Endodermal cell (in vitro differentiated cells): ENCODE measurements at regions not wholly inside any gene's neighbourhood (a gene's known extent, or its start where the extent isn't known, plus 50 kb on each side); places are given as distances from the start of the nearest gene placed in this dataset.

ENCODE experiments used
- DNase-seq: peaks from one replicate; pipeline ENCODE4 v3.0.0-alpha.2; 2017
- H3K27ac ChIP-seq: 2 replicates; pipeline ENCODE4 v1.5.1; 2013; ENCODE audit warnings: mild to moderate bottlenecking, low read depth, low read length, moderate library complexity
- H3K27me3 ChIP-seq: 2 replicates; pipeline ENCODE4 v1.6.1; 2013; ENCODE audit warnings: mild to moderate bottlenecking, low read length, moderate library complexity; ENCODE audit not compliant: insufficient read depth, control insufficient read depth, poor library complexity, severe bottlenecking
- H3K36me3 ChIP-seq: 2 replicates; pipeline ENCODE4 v1.7.0; 2013; ENCODE audit warnings: mild to moderate bottlenecking, low read length, moderate library complexity; ENCODE audit not compliant: control insufficient read depth, insufficient read depth
- H3K4me1 ChIP-seq: one replicate; pipeline ENCODE4 v1.7.0; 2013; ENCODE audit warnings: low read length; ENCODE audit not compliant: control insufficient read depth, insufficient read depth
- H3K4me3 ChIP-seq: 2 replicates; pipeline ENCODE4 v1.5.1; 2013; ENCODE audit warnings: mild to moderate bottlenecking, low read length, moderate library complexity
- H3K9ac ChIP-seq: 2 replicates; pipeline ENCODE4 v1.6.1; 2013; ENCODE audit warnings: mild to moderate bottlenecking, low read length, moderate library complexity; ENCODE audit not compliant: poor library complexity, severe bottlenecking; ENCODE audit errors: extremely low read depth
- H3K9me3 ChIP-seq: 2 replicates; pipeline ENCODE4 v1.6.1; 2013; ENCODE audit warnings: mild to moderate bottlenecking, low read length, moderate library complexity; ENCODE audit not compliant: control insufficient read depth
- H3K27ac Mint-ChIP-seq: 2 replicates; pipeline ENCODE4 v1.8.0; 2020; ENCODE audit warnings: mixed read lengths
- H3K27me3 Mint-ChIP-seq: 2 replicates; pipeline ENCODE4 v1.8.0; 2021; ENCODE audit warnings: mild to moderate bottlenecking, mixed read lengths; ENCODE audit not compliant: insufficient read depth
- H3K36me3 Mint-ChIP-seq: 2 replicates; pipeline ENCODE4 v1.8.0; 2020; ENCODE audit warnings: low read depth, mixed read lengths
- H3K4me1 Mint-ChIP-seq: 2 replicates; pipeline ENCODE4 v1.8.0; 2020; ENCODE audit warnings: mixed read lengths
- H3K4me3 Mint-ChIP-seq: 2 replicates; pipeline ENCODE4 v1.8.0; 2020; ENCODE audit warnings: mild to moderate bottlenecking, moderate library complexity, mixed read lengths
- H3K9me3 Mint-ChIP-seq: 2 replicates; pipeline ENCODE4 v1.8.0; 2020; ENCODE audit warnings: mild to moderate bottlenecking, mixed read lengths
- WGBS, 2 experiments: methylation state at CpG; one replicate each; pipeline versions ENCODE4 v1.1.5 to v1.1.7; 2013; ENCODE audit warnings: missing lambda C conversion rate in 2 of 2, mixed read lengths in 1 of 2; ENCODE audit not compliant: insufficient coverage in 1 of 2, insufficient read length in 1 of 2; 5-methylcytosine and 5-hydroxymethylcytosine counted together
- TF ChIP-seq, protein P1 (sequence below): fragments of 200-600 bp; sonication (generic); conservative IDR thresholded peaks from 2 replicates; pipeline ENCODE4 v1.5.0; 2021; ENCODE audit warnings: antibody characterized with exemption, mild to moderate bottlenecking

DNA sequence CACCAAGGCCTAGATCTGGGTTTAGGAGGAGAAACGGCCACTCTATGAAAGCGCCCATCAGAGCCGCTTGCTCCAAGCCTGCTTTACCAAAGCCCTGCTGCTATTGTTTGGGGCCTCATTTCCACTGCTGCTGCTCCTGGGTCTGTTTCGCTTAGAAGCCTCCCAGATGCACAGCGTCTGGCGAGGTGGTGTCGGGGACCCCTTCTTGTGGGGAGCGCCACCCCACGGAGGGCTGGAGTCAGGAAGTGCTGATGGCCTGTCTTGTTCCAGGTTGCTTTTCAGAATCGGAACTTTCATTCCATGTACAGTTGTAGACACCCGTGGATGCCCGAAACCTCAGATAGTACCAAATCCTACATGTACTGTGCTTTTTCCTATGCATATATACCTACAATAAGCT, 204.9 kb upstream of the TWIST2 start:
- no peaks in the 10 kb centered on the region for H3K36me3 Mint-ChIP-seq
- no peak overlapping the region for H3K27ac Mint-ChIP-seq
- peaks cover 2% of the 10 kb centered on the region for H3K27me3 Mint-ChIP-seq
- H3K27me3 ChIP-seq: no peaks in the 10 kb centered on the region
- no peaks in the 10 kb centered on the region for H3K4me1 ChIP-seq
- H3K4me3 Mint-ChIP-seq: no peak overlapping the region
- H3K4me3 ChIP-seq: no peak overlapping the region
- WGBS, 2 experiments: 94 to 97% methylated on average over 4 to 12 of the region's 12 CpGs
- TF ChIP-seq, protein P1, sequence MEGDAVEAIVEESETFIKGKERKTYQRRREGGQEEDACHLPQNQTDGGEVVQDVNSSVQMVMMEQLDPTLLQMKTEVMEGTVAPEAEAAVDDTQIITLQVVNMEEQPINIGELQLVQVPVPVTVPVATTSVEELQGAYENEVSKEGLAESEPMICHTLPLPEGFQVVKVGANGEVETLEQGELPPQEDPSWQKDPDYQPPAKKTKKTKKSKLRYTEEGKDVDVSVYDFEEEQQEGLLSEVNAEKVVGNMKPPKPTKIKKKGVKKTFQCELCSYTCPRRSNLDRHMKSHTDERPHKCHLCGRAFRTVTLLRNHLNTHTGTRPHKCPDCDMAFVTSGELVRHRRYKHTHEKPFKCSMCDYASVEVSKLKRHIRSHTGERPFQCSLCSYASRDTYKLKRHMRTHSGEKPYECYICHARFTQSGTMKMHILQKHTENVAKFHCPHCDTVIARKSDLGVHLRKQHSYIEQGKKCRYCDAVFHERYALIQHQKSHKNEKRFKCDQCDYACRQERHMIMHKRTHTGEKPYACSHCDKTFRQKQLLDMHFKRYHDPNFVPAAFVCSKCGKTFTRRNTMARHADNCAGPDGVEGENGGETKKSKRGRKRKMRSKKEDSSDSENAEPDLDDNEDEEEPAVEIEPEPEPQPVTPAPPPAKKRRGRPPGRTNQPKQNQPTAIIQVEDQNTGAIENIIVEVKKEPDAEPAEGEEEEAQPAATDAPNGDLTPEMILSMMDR: no peak
- no peak overlapping the region for H3K9ac ChIP-seq
- H3K4me1 Mint-ChIP-seq: no peaks in the 10 kb centered on the region
- no peak for DNase-seq
- H3K36me3 ChIP-seq: no peaks in the 10 kb centered on the region
- no peaks in the 10 kb centered on the region for H3K9me3 Mint-ChIP-seq
- no peak overlapping the region for H3K27ac ChIP-seq
- no peaks in the 10 kb centered on the region for H3K9me3 ChIP-seq

DNA sequence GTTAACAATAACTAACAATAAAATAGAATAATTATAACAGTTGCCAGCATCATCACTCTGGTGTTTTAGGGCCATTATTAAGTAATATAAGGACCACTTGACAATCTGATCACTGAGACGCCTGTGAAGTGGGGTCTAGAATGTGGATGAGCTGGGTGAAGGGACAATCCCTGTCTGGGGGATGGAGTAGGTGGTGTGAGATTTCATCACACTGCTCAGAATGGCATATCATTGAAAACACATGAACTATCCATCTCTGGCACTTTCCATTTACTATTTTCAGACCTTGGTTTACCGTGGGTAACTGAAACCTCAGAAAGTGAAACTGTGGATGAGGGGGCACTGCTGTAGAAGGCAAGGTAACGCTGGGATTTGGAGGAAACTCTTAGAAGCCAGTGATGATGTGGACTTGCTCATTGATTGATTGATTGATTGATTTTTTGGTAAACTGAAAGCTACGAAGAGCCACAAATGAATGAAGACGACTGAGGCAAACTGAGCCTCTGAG, 204.4 kb upstream of the TWIST2 start:
- Mint-ChIP-seq H3K27me3 (peaks cover 2% of the 10 kb centered on the region), H3K36me3 (no peaks in the 10 kb centered on the region), H3K9me3 (no peaks in the 10 kb centered on the region), H3K27ac (no peak overlapping the region), H3K4me3 (no peak overlapping the region), H3K4me1 (no peaks in the 10 kb centered on the region)
- no peak overlapping the region for H3K9ac ChIP-seq
- H3K36me3 ChIP-seq: no peaks in the 10 kb centered on the region
- H3K27me3 ChIP-seq: no peaks in the 10 kb centered on the region
- H3K4me3 ChIP-seq: no peak overlapping the region
- no peaks in the 10 kb centered on the region for H3K9me3 ChIP-seq
- TF ChIP-seq, protein P1: no peak
- 88 to 91% methylated on average over 4 to 5 of the region's 5 CpGs for WGBS, 2 experiments
- no peak for DNase-seq
- H3K27ac ChIP-seq: no peak overlapping the region
- no peaks in the 10 kb centered on the region for H3K4me1 ChIP-seq

DNA sequence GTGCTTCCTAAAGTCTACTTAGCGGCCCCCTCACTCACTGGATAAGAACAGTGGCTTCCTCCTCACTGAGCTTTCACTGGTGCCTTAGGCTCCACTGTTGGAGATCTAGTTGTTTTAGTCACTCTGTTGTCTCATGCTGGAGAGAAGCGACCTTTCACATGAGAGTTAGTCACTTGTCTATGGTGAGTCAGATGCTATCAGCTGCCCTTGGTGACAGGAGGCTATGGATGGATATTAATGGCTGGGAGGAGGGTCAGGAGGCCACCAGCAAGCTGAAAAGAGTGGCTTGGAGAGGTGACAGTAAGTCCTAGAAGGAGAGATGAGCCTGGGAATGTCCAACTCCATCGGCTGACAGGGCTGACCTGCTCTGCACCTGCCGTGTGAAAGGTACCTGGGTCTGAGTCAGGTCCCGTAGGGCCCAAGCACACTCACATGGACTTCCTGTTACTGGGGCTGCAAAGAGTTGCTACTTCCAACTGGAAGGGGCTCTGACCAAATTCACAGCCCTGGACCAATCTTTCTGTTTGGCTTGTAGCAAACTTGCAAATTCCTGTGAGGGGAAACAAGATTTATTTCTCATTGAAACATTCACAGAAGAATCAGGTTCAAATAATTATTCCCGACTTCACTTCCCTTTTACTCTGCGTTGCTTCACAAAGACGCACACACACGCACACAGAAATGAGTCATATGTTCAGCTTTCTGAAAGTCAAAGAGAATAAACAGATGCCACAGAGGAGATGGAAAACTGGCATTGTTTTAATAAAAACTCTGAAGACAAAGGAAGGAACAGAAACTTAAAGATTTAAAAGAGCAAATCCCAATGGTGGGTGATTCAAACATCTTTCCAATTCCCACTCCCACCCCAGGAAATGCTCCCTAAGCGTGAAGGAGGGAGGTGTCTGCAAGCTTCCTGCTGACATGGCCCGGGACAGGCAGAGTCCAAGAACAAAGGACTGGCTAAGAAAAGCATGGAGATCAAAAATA, 203.5 kb upstream of the TWIST2 start:
- Histone ChIP-seq H3K9me3 (no peaks in the 10 kb centered on the region), H3K27me3 (no peaks in the 10 kb centered on the region), H3K27ac (no peak overlapping the region), H3K4me3 (no peak overlapping the region), H3K9ac (no peak overlapping the region), H3K36me3 (no peaks in the 10 kb centered on the region), H3K4me1 (no peaks in the 10 kb centered on the region)
- H3K27me3 Mint-ChIP-seq: peaks cover 2% of the 10 kb centered on the region
- no peaks in the 10 kb centered on the region for H3K36me3 Mint-ChIP-seq
- H3K27ac Mint-ChIP-seq: no peak overlapping the region
- H3K4me3 Mint-ChIP-seq: no peak overlapping the region
- TF ChIP-seq, protein P1: no peak
- H3K4me1 Mint-ChIP-seq: no peaks in the 10 kb centered on the region
- no peaks in the 10 kb centered on the region for H3K9me3 Mint-ChIP-seq
- 87 to 94% methylated on average over 8 to 11 of the region's 11 CpGs for WGBS, 2 experiments
- no peak for DNase-seq
